HCT116 (cell line): ENCODE measurements at regions not wholly inside any gene's neighbourhood (a gene's known extent, or its start where the extent isn't known, plus 50 kb on each side); places are given as distances from the start of the nearest gene placed in this dataset.

Experiments
- ATAC-seq: fragments of 200-7000 bp; cut with Tn5 transposase; 2 replicates; pipeline ENCODE4 v1.9.1; 2020; ENCODE audit warnings: mild to moderate bottlenecking, moderate library complexity
- BruUV-seq: library from RNA; stranded (reverse); fragments of 400-500 nt; replicated peaks from 2 replicates; lab custom pipeline; 2021; lab: Mats Ljungman, UMichigan
- CTCF ChIA-PET: fragments of 300-600 bp; sonication (Branson Sonifier 250); formaldehyde crosslinking; loops from one replicate; lab custom pipeline; 2021; ENCODE audit warnings: antibody characterized with exemption; lab: Charles Lee
- POLR2A ChIA-PET: fragments of 300-600, 350-600 bp; sonication (Branson Sonifier 250); formaldehyde crosslinking; loops from one replicate; lab custom pipeline; 2021; ENCODE audit warnings: antibody characterized with exemption; lab: Charles Lee
- RAD21 ChIA-PET, 2 experiments: fragments of 300-600 bp; sonication (Branson Sonifier 250); formaldehyde crosslinking; loops; one replicate each; lab custom pipeline; 2023; ENCODE audit warnings: low total read pairs in 2 of 2; ENCODE audit not compliant: uncharacterized antibody in 2 of 2, unreplicated experiment in 2 of 2, low non-redundant PET in 1 of 2; lab: Charles Lee
- DNase-seq: peaks from one replicate; pipeline ENCODE4 v3.0.0-alpha.2; 2010; ENCODE audit warnings: low read depth, low spot score
- H2AFZ ChIP-seq: fragments of 200-600 bp; shearing (Covaris generic), sonication (generic); 2 replicates; pipeline ENCODE4 v1.6.1; 2017; ENCODE audit warnings: low read depth, mixed run types, mixed read lengths, antibody characterized with exemption, low read length; ENCODE audit not compliant: poor library complexity, severe bottlenecking
- H3K27ac ChIP-seq: 2 replicates; pipeline ENCODE4 v1.5.1; 2012; ENCODE audit warnings: low read depth, low read length
- H3K27me3 ChIP-seq: fragments of 200-600 bp; sonication (generic); 2 replicates; pipeline ENCODE4 v1.6.1; 2016; ENCODE audit warnings: mixed run types, low read length, mixed read lengths; ENCODE audit not compliant: insufficient read depth
- H3K36me3 ChIP-seq, 2 experiments: fragments of 200-500 bp in 1 of 2; fragments of 200-600 bp in 1 of 2; sonication (Bioruptor generic) in 1 of 2; sonication (generic) in 1 of 2; 2 replicates each; pipeline versions ENCODE4 v1.5.1 to v1.6.1; 2014 to 2016; ENCODE audit warnings: low read length in 2 of 2, inconsistent platforms in 1 of 2, mixed read lengths in 1 of 2, mixed run types in 1 of 2; ENCODE audit not compliant: insufficient read depth in 2 of 2, control insufficient read depth in 1 of 2
- H3K4me1 ChIP-seq, 2 experiments: fragments of 200-600 bp in 1 of 2; sonication (generic) in 1 of 2; 2 replicates each; pipeline versions ENCODE4 v1.5.1 to v1.6.1; 2012 to 2017; ENCODE audit warnings: low read length in 2 of 2, inconsistent platforms in 1 of 2, mild to moderate bottlenecking in 1 of 2, mixed read lengths in 1 of 2, mixed run types in 1 of 2, moderate library complexity in 1 of 2; ENCODE audit not compliant: insufficient read depth in 2 of 2, control insufficient read depth in 1 of 2
- H3K4me2 ChIP-seq: fragments of 200-600 bp; sonication (generic); 2 replicates; pipeline ENCODE4 v1.6.1; 2017; ENCODE audit warnings: mixed run types, low read length, mixed read lengths
- H3K4me3 ChIP-seq, 2 experiments: fragments of 200-600 bp in 1 of 2; sonication (generic) in 1 of 2; replicated peaks in 1 of 2; 2 replicates each; pipeline ENCODE4 v1.5.1; 2011 to 2016; ENCODE audit warnings: low read length in 2 of 2, control low read depth in 1 of 2, low read depth in 1 of 2, mild to moderate bottlenecking in 1 of 2, mixed read lengths in 1 of 2, mixed run types in 1 of 2
- H3K79me2 ChIP-seq: fragments of 200-600 bp; sonication (generic); 2 replicates; pipeline ENCODE4 v1.6.1; 2017; ENCODE audit warnings: mild to moderate bottlenecking, mixed run types, low read length, moderate library complexity, mixed read lengths; ENCODE audit not compliant: insufficient read depth
- H3K9ac ChIP-seq: fragments of 200-600 bp; sonication (generic); 2 replicates; pipeline ENCODE4 v1.6.1; 2016; ENCODE audit warnings: low read length, mixed read lengths
- H3K9me2 ChIP-seq: fragments of 200-600 bp; sonication (generic), shearing (Covaris generic); 2 replicates; pipeline ENCODE4 v1.6.1; 2017; ENCODE audit warnings: mixed run types, mild to moderate bottlenecking, moderate library complexity; ENCODE audit not compliant: insufficient read depth
- H3K9me3 ChIP-seq, 2 experiments: fragments of 200-500 bp in 1 of 2; fragments of 200-600 bp in 1 of 2; sonication (Bioruptor generic) in 1 of 2; sonication (generic) in 1 of 2; 2 replicates each; pipeline ENCODE4 v1.6.1; 2014 to 2017; ENCODE audit warnings: low read length in 2 of 2, mixed read lengths in 2 of 2, inconsistent platforms in 1 of 2, low read depth in 1 of 2, mild to moderate bottlenecking in 1 of 2, mixed run types in 1 of 2, moderate library complexity in 1 of 2; ENCODE audit not compliant: control insufficient read depth in 1 of 2, insufficient read depth in 1 of 2
- H4K20me1 ChIP-seq: fragments of 200-600 bp; sonication (generic), shearing (Covaris generic); 2 replicates; pipeline ENCODE4 v1.6.1; 2017; ENCODE audit warnings: mixed run types, mild to moderate bottlenecking, moderate library complexity; ENCODE audit not compliant: insufficient read depth
- CBX3 ChIP-seq: IDR thresholded peaks from 2 replicates; pipeline ENCODE4 v1.6.1; 2012; ENCODE audit warnings: low read depth
- CEBPB ChIP-seq: IDR thresholded peaks from 2 replicates; pipeline ENCODE4 v1.6.1; 2012; ENCODE audit warnings: low read depth
- CTCF ChIP-seq, 3 experiments: fragments of 200-600 bp in 1 of 3; sonication (generic) in 1 of 3; IDR thresholded peaks in 2 of 3; conservative IDR thresholded peaks in 1 of 3; 2 replicates each; pipeline ENCODE4 v1.5.1; 2012 to 2017; ENCODE audit warnings: low read depth in 2 of 3, low read length in 2 of 3, antibody characterized with exemption in 1 of 3, borderline replicate concordance in 1 of 3, control low read depth in 1 of 3, mild to moderate bottlenecking in 1 of 3, mixed read lengths in 1 of 3, mixed run types in 1 of 3, moderate library complexity in 1 of 3; ENCODE audit not compliant: insufficient read depth in 1 of 3
- ELF1 ChIP-seq: IDR thresholded peaks from 2 replicates; pipeline ENCODE4 v1.6.1; 2012; ENCODE audit warnings: low read depth, borderline replicate concordance
- EZH2 ChIP-seq: fragments of 200-600 bp; sonication (generic); IDR thresholded peaks from 2 replicates; pipeline ENCODE4 v1.6.1; 2017; ENCODE audit warnings: antibody characterized with exemption, mixed run types
- FOSL1 ChIP-seq: IDR thresholded peaks from 2 replicates; pipeline ENCODE4 v1.6.1; 2012; ENCODE audit warnings: low read depth
- JUND ChIP-seq: IDR thresholded peaks from 2 replicates; pipeline ENCODE4 v1.6.1; 2012
- POLR2A ChIP-seq: IDR thresholded peaks from 2 replicates; pipeline ENCODE4 v1.7.0; 2011; ENCODE audit warnings: borderline replicate concordance; ENCODE audit not compliant: insufficient read depth, insufficient read length; ENCODE audit errors: extremely low read depth
- POLR2AphosphoS5 ChIP-seq: IDR thresholded peaks from 2 replicates; pipeline ENCODE4 v1.6.1; 2011; ENCODE audit warnings: mild to moderate bottlenecking, low read depth, low read length, moderate library complexity
- RAD21 ChIP-seq: IDR thresholded peaks from 2 replicates; pipeline ENCODE4 v1.6.1; 2012; ENCODE audit warnings: low read depth, mild to moderate bottlenecking
- SIN3A ChIP-seq: IDR thresholded peaks from 2 replicates; pipeline ENCODE4 v1.6.1; 2012; ENCODE audit warnings: low read depth
- ZNF274 ChIP-seq: fragments of 200-500 bp; sonication (Bioruptor generic); IDR thresholded peaks from 2 replicates; pipeline ENCODE4 v1.6.1; 2014; ENCODE audit warnings: mild to moderate bottlenecking, low read depth, low read length, inconsistent platforms
- intact Hi-C: fragments of 100-400 bp; cut with micrococcal nuclease; formaldehyde crosslinking; loops from 2 replicates; pipeline ENCODE4 v1.10.0; 2022
- TF ChIP-seq, protein P1 (sequence below): IDR thresholded peaks from 2 replicates; pipeline ENCODE4 v1.6.1; 2012

DNA sequence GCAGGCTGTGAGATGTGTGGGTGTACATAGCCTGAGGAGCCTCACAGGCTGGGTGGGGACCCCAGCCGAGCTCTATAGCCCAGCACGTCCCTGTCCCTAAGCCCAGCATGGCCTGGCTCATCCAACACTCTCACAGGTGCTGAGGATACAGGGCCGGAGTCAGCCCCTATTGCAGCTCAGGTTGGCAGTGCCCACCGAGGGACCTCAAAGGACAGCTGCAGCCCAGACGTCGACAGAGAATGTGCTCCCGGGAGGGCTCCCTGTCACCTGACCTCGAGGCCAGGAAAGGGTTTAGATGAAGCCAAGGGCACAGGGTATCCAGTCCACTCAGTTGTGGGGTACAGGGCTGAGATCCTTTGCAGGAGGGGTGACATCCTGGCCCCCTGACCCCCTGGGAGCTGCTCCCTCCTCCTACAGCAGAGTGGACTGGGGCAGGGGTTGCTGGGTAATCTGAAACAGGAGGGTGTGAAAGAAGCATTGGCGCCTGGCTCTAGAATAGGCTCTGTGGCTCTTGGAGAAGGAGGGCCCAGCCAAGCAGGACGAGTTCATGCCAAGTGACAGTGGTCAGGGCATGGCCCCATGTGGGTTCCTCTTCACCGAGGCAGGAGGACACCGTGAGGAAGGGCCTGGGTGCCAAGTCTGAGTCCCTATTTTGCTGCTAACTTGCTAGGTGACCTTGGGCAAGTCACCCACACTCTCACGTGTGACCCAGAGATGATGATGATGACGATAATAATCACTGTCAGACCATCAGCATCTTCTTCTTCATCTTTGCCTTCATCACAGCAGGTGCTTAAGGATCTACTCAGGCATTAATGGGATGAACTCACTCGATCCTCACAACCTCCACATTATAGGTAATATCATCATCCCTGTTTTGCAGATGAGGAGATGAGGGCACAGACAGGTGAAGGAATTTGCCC is 68.0 kb downstream of the RMI2 start:
- intact Hi-C loops, result no loop called here
- Histone ChIP-seq H3K27me3 (no peaks in the 10 kb centered on the region), H3K4me1 (peaks cover 0 to 5% of the 10 kb centered on the region in 2 experiments; a peak in 2 of 4 replicates), H3K4me2 (no peak overlapping the region), H3K9me2 (no peaks in the 10 kb centered on the region), H3K9ac (no peak overlapping the region), H3K4me3 (no peak overlapping the region), H3K27ac (no peak overlapping the region), H4K20me1 (no peaks in the 10 kb centered on the region), H3K36me3 (no peaks in the 10 kb centered on the region), H3K9me3 (no peaks in the 10 kb centered on the region), H3K79me2 (no peaks in the 10 kb centered on the region), H2AFZ (no peak overlapping the region)
- ChIA-PET RAD21 (no interaction called here), CTCF (no interaction called here), POLR2A (no interaction called here)
- TF ChIP-seq CEBPB (no peak), JUND (no peak), EZH2 (no peak), POLR2AphosphoS5 (no peak), RAD21 (no peak), ELF1 (no peak)
- no peak for ATAC-seq
- no peak for DNase-seq
- no TSS peak for BruUV-seq

DNA sequence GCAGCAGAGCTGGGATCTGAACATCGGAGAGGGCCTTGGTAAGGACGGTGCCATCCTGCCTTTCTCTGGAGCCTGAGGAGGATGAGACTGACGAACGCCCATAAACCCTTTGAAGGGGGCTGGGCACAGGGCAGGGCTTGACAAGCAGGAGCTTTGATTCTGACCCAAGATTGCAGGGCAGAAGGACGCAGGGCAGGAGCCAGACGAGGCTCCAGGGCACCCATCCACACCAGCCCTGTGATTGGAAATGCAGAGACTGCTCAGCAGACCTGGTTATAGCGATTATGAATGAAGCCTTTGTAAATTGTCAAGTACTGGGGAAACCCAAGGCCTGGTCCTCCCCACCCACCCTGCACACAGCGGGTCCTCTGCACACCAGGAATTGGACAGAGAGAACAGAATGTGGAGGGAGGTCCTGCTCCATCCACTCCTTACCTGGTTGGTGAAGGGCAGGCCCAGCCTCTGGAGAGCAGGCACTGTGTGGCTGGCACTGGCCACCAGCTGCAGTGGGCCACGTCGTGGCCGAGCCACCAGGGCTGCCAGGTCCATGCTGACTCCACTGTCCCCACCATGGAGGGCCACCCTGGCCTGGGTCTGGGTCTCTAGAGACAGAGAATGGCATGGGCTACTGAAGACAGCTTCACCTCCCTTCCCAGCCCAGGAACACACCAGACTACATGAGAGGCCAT is 68.8 kb downstream of the RMI2 start:
- POLR2A ChIA-PET, result no interaction called here
- Histone ChIP-seq H2AFZ (no peak overlapping the region), H3K79me2 (no peaks in the 10 kb centered on the region), H3K9me3 (no peaks in the 10 kb centered on the region), H3K4me2 (no peak overlapping the region), H3K4me1 (no peaks in the 10 kb centered on the region), H4K20me1 (no peaks in the 10 kb centered on the region), H3K4me3 (no peak overlapping the region), H3K9me2 (no peaks in the 10 kb centered on the region), H3K9ac (no peak overlapping the region), H3K27me3 (no peaks in the 10 kb centered on the region), H3K36me3 (no peaks in the 10 kb centered on the region), H3K27ac (no peak overlapping the region)
- BruUV-seq, result no TSS peak
- RAD21 ChIA-PET, result no interaction called here
- intact Hi-C loops, result no loop called here
- DNase-seq (no peak), ATAC-seq (no peak)
- CTCF ChIA-PET, result no interaction called here
- no peak for TF ChIP-seq CTCF (IDR thresholded peaks at IDR 0.05 in 2 of 3, conservative IDR thresholded peaks at IDR 0.05 in 1 of 3; ENCODE audit: borderline replicate concordance in 1 of 3, insufficient read depth in 1 of 3, low read depth in 2 of 3, low read length in 2 of 3)
- TF ChIP-seq CEBPB, result no peak
- no peak for TF ChIP-seq FOSL1
- no peak for TF ChIP-seq SIN3A
- TF ChIP-seq ZNF274, result no peak
- TF ChIP-seq POLR2AphosphoS5, result no peak
- no peak for TF ChIP-seq ELF1
- TF ChIP-seq, protein P1, sequence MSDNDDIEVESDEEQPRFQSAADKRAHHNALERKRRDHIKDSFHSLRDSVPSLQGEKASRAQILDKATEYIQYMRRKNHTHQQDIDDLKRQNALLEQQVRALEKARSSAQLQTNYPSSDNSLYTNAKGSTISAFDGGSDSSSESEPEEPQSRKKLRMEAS, result no peak
- no peak for TF ChIP-seq POLR2A
- TF ChIP-seq EZH2, result no peak
- no peak for TF ChIP-seq CBX3
